HCT116 (cell line): ENCODE measurements at regions not wholly inside any gene's neighbourhood (a gene's known extent, or its start where the extent isn't known, plus 50 kb on each side); places are given as distances from the start of the nearest gene placed in this dataset.

Experiments used
- ATAC-seq: fragments of 200-7000 bp; cut with Tn5 transposase; 2 replicates; pipeline ENCODE4 v1.9.1; 2020; ENCODE audit warnings: mild to moderate bottlenecking, moderate library complexity
- BruUV-seq: library from RNA; stranded (reverse); fragments of 400-500 nt; replicated peaks from 2 replicates; lab custom pipeline; 2021; lab: Mats Ljungman, UMichigan
- CTCF ChIA-PET: fragments of 300-600 bp; sonication (Branson Sonifier 250); formaldehyde crosslinking; loops from one replicate; lab custom pipeline; 2021; ENCODE audit warnings: antibody characterized with exemption; lab: Charles Lee
- POLR2A ChIA-PET: fragments of 300-600, 350-600 bp; sonication (Branson Sonifier 250); formaldehyde crosslinking; loops from one replicate; lab custom pipeline; 2021; ENCODE audit warnings: antibody characterized with exemption; lab: Charles Lee
- RAD21 ChIA-PET, 2 experiments: fragments of 300-600 bp; sonication (Branson Sonifier 250); formaldehyde crosslinking; loops; one replicate each; lab custom pipeline; 2023; ENCODE audit warnings: low total read pairs in 2 of 2; ENCODE audit not compliant: uncharacterized antibody in 2 of 2, unreplicated experiment in 2 of 2, low non-redundant PET in 1 of 2; lab: Charles Lee
- DNase-seq: peaks from one replicate; pipeline ENCODE4 v3.0.0-alpha.2; 2010; ENCODE audit warnings: low read depth, low spot score
- H2AFZ ChIP-seq: fragments of 200-600 bp; shearing (Covaris generic), sonication (generic); 2 replicates; pipeline ENCODE4 v1.6.1; 2017; ENCODE audit warnings: low read depth, mixed run types, mixed read lengths, antibody characterized with exemption, low read length; ENCODE audit not compliant: poor library complexity, severe bottlenecking
- H3K27ac ChIP-seq: 2 replicates; pipeline ENCODE4 v1.5.1; 2012; ENCODE audit warnings: low read depth, low read length
- H3K27me3 ChIP-seq: fragments of 200-600 bp; sonication (generic); 2 replicates; pipeline ENCODE4 v1.6.1; 2016; ENCODE audit warnings: mixed run types, low read length, mixed read lengths; ENCODE audit not compliant: insufficient read depth
- H3K36me3 ChIP-seq, 2 experiments: fragments of 200-500 bp in 1 of 2; fragments of 200-600 bp in 1 of 2; sonication (Bioruptor generic) in 1 of 2; sonication (generic) in 1 of 2; 2 replicates each; pipeline versions ENCODE4 v1.5.1 to v1.6.1; 2014 to 2016; ENCODE audit warnings: low read length in 2 of 2, inconsistent platforms in 1 of 2, mixed read lengths in 1 of 2, mixed run types in 1 of 2; ENCODE audit not compliant: insufficient read depth in 2 of 2, control insufficient read depth in 1 of 2
- H3K4me1 ChIP-seq, 2 experiments: fragments of 200-600 bp in 1 of 2; sonication (generic) in 1 of 2; 2 replicates each; pipeline versions ENCODE4 v1.5.1 to v1.6.1; 2012 to 2017; ENCODE audit warnings: low read length in 2 of 2, inconsistent platforms in 1 of 2, mild to moderate bottlenecking in 1 of 2, mixed read lengths in 1 of 2, mixed run types in 1 of 2, moderate library complexity in 1 of 2; ENCODE audit not compliant: insufficient read depth in 2 of 2, control insufficient read depth in 1 of 2
- H3K4me2 ChIP-seq: fragments of 200-600 bp; sonication (generic); 2 replicates; pipeline ENCODE4 v1.6.1; 2017; ENCODE audit warnings: mixed run types, low read length, mixed read lengths
- H3K4me3 ChIP-seq, 2 experiments: fragments of 200-600 bp in 1 of 2; sonication (generic) in 1 of 2; replicated peaks in 1 of 2; 2 replicates each; pipeline ENCODE4 v1.5.1; 2011 to 2016; ENCODE audit warnings: low read length in 2 of 2, control low read depth in 1 of 2, low read depth in 1 of 2, mild to moderate bottlenecking in 1 of 2, mixed read lengths in 1 of 2, mixed run types in 1 of 2
- H3K79me2 ChIP-seq: fragments of 200-600 bp; sonication (generic); 2 replicates; pipeline ENCODE4 v1.6.1; 2017; ENCODE audit warnings: mild to moderate bottlenecking, mixed run types, low read length, moderate library complexity, mixed read lengths; ENCODE audit not compliant: insufficient read depth
- H3K9ac ChIP-seq: fragments of 200-600 bp; sonication (generic); 2 replicates; pipeline ENCODE4 v1.6.1; 2016; ENCODE audit warnings: low read length, mixed read lengths
- H3K9me2 ChIP-seq: fragments of 200-600 bp; sonication (generic), shearing (Covaris generic); 2 replicates; pipeline ENCODE4 v1.6.1; 2017; ENCODE audit warnings: mixed run types, mild to moderate bottlenecking, moderate library complexity; ENCODE audit not compliant: insufficient read depth
- H3K9me3 ChIP-seq, 2 experiments: fragments of 200-500 bp in 1 of 2; fragments of 200-600 bp in 1 of 2; sonication (Bioruptor generic) in 1 of 2; sonication (generic) in 1 of 2; 2 replicates each; pipeline ENCODE4 v1.6.1; 2014 to 2017; ENCODE audit warnings: low read length in 2 of 2, mixed read lengths in 2 of 2, inconsistent platforms in 1 of 2, low read depth in 1 of 2, mild to moderate bottlenecking in 1 of 2, mixed run types in 1 of 2, moderate library complexity in 1 of 2; ENCODE audit not compliant: control insufficient read depth in 1 of 2, insufficient read depth in 1 of 2
- H4K20me1 ChIP-seq: fragments of 200-600 bp; sonication (generic), shearing (Covaris generic); 2 replicates; pipeline ENCODE4 v1.6.1; 2017; ENCODE audit warnings: mixed run types, mild to moderate bottlenecking, moderate library complexity; ENCODE audit not compliant: insufficient read depth
- CBX3 ChIP-seq: IDR thresholded peaks from 2 replicates; pipeline ENCODE4 v1.6.1; 2012; ENCODE audit warnings: low read depth
- CEBPB ChIP-seq: IDR thresholded peaks from 2 replicates; pipeline ENCODE4 v1.6.1; 2012; ENCODE audit warnings: low read depth
- EGR1 ChIP-seq: IDR thresholded peaks from 2 replicates; pipeline ENCODE4 v1.6.1; 2012; ENCODE audit warnings: low read depth
- EZH2 ChIP-seq: fragments of 200-600 bp; sonication (generic); IDR thresholded peaks from 2 replicates; pipeline ENCODE4 v1.6.1; 2017; ENCODE audit warnings: antibody characterized with exemption, mixed run types
- FOSL1 ChIP-seq: IDR thresholded peaks from 2 replicates; pipeline ENCODE4 v1.6.1; 2012; ENCODE audit warnings: low read depth
- JUND ChIP-seq: IDR thresholded peaks from 2 replicates; pipeline ENCODE4 v1.6.1; 2012
- POLR2A ChIP-seq: IDR thresholded peaks from 2 replicates; pipeline ENCODE4 v1.7.0; 2011; ENCODE audit warnings: borderline replicate concordance; ENCODE audit not compliant: insufficient read depth, insufficient read length; ENCODE audit errors: extremely low read depth
- RAD21 ChIP-seq: IDR thresholded peaks from 2 replicates; pipeline ENCODE4 v1.6.1; 2012; ENCODE audit warnings: low read depth, mild to moderate bottlenecking
- SP1 ChIP-seq: IDR thresholded peaks from 2 replicates; pipeline ENCODE4 v1.6.1; 2012; ENCODE audit warnings: low read depth
- SRF ChIP-seq: IDR thresholded peaks from 2 replicates; pipeline ENCODE4 v1.6.1; 2012; ENCODE audit warnings: low read depth
- ZBTB33 ChIP-seq: IDR thresholded peaks from 2 replicates; pipeline ENCODE4 v1.6.1; 2011; ENCODE audit warnings: mild to moderate bottlenecking, low read length, moderate library complexity; ENCODE audit not compliant: insufficient replicate concordance; ENCODE audit errors: extremely low read depth
- intact Hi-C: fragments of 100-400 bp; cut with micrococcal nuclease; formaldehyde crosslinking; loops from 2 replicates; pipeline ENCODE4 v1.10.0; 2022

DNA sequence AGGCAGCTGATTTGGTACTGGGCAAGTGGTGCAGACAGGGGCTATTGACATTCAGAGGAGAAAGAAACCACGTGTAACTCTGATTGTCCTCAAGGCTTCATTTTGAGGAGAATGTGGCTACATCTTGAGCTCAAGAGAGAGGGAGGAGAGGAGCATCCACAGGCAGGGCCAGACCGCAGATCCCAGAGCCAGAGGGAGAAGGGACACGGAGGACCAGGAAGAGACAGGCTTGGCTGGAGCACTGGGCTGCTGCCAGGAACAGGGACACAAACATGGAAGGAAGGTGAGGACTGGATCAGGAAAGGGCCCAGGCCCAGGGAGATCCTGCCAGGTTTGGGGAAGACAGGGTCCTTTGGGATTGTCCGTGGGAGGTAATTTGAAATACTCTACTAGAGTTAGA is 158.3 kb downstream of the GPAM start:
- H3K36me3 ChIP-seq: no peaks in the 10 kb centered on the region
- no peaks in the 10 kb centered on the region for H3K9me2 ChIP-seq
- no TSS peak for BruUV-seq
- H3K4me2 ChIP-seq: no peak overlapping the region
- peaks cover 3% of the 10 kb centered on the region for H3K27me3 ChIP-seq
- H3K79me2 ChIP-seq: no peaks in the 10 kb centered on the region
- no peak overlapping the region for H2AFZ ChIP-seq
- intact Hi-C loops: no loop called here
- TF ChIP-seq POLR2A: no peak
- no peak for TF ChIP-seq FOSL1
- no peak for TF ChIP-seq CBX3
- TF ChIP-seq SP1: no peak
- no peak for TF ChIP-seq EGR1
- no peak for TF ChIP-seq CEBPB
- no peak for TF ChIP-seq ZBTB33
- no peak for TF ChIP-seq EZH2
- no peak for TF ChIP-seq RAD21
- TF ChIP-seq SRF: no peak
- TF ChIP-seq JUND: no peak
- TF ChIP-seq, all 23 proteins: peak for 0
- no peak overlapping the region for H3K4me3 ChIP-seq
- CTCF ChIA-PET: interaction anchor here (2.0 kb wide), 1 partner anchor 112 kb away, joined by 18 read pairs; no protein-coding TSS in a partner anchor
- RAD21 ChIA-PET: no interaction called here
- H4K20me1 ChIP-seq: no peaks in the 10 kb centered on the region
- DNase-seq: no peak
- H3K9me3 ChIP-seq: peaks cover 4 to 5% of the 10 kb centered on the region in 2 experiments; a peak in 3 of 4 replicates
- ATAC-seq: no peak
- H3K27ac ChIP-seq: no peak overlapping the region
- no peaks in the 10 kb centered on the region for H3K4me1 ChIP-seq
- H3K9ac ChIP-seq: no peak overlapping the region
- POLR2A ChIA-PET: no interaction called here
